ENCODE measurements at regions not wholly inside any gene's neighbourhood (a gene's known extent, or its start where the extent isn't known, plus 50 kb on each side); places are given as distances from the start of the nearest gene placed in this dataset.

GRCh38 chrX:103158317-103158621 lies 56.6 kb upstream of the BEX4 start:
- no peak for TF ChIP-seq CTCF (IDR thresholded peaks at IDR 0.05)
- peaks cover 18% of the 10 kb centered on the region for H3K4me1 Mint-ChIP-seq
- H3K27me3 Mint-ChIP-seq (ENCODE audit: low read depth, poor library complexity): no peaks in the 10 kb centered on the region
- H3K4me3 Mint-ChIP-seq: no peak overlapping the region
- no peak overlapping the region for H3K27ac Mint-ChIP-seq
- H3K9me3 Mint-ChIP-seq: peaks cover 24% of the 10 kb centered on the region
- H3K36me3 Mint-ChIP-seq (ENCODE audit: low read depth): no peaks in the 10 kb centered on the region
- no peak for DNase-seq

GRCh38 chrX:103157496-103158316 lies 57.2 kb upstream of the BEX4 start:
- H3K27ac Mint-ChIP-seq: no peak overlapping the region
- H3K4me1 Mint-ChIP-seq: peaks cover 18% of the 10 kb centered on the region
- H3K4me3 Mint-ChIP-seq: no peak overlapping the region
- H3K27me3 Mint-ChIP-seq (ENCODE audit: low read depth, poor library complexity): no peaks in the 10 kb centered on the region
- H3K9me3 Mint-ChIP-seq: peaks cover 24% of the 10 kb centered on the region
- H3K36me3 Mint-ChIP-seq (ENCODE audit: low read depth): no peaks in the 10 kb centered on the region
- peak; percentile 63 for TF ChIP-seq CTCF (IDR thresholded peaks at IDR 0.05)
- peak; percentile 21 for DNase-seq

- no peak for TF ChIP-seq CTCF (IDR thresholded peaks at IDR 0.05)
- H3K9me3 Mint-ChIP-seq: peaks cover 27% of the 10 kb centered on the region
- peaks cover 13% of the 10 kb centered on the region for H3K4me1 Mint-ChIP-seq
- H3K27ac Mint-ChIP-seq: no peak overlapping the region
- H3K4me3 Mint-ChIP-seq: no peak overlapping the region
- no peak for DNase-seq
- no peaks in the 10 kb centered on the region for H3K27me3 Mint-ChIP-seq (ENCODE audit: low read depth, poor library complexity)
- no peaks in the 10 kb centered on the region for H3K36me3 Mint-ChIP-seq (ENCODE audit: low read depth)
Measured at GRCh38 chrX:103155201-103155600, 59.7 kb upstream of the BEX4 start.

GRCh38 chrX:103153661-103154060 lies 60.7 kb upstream of the NXF3 start:
- Mint-ChIP-seq H3K27ac (no peak overlapping the region), H3K27me3 (ENCODE audit: low read depth, poor library complexity) (no peaks in the 10 kb centered on the region), H3K36me3 (ENCODE audit: low read depth) (no peaks in the 10 kb centered on the region), H3K4me1 (peaks cover 13% of the 10 kb centered on the region), H3K4me3 (no peak overlapping the region), H3K9me3 (peaks cover 27% of the 10 kb centered on the region)
- DNase-seq: no peak
- TF ChIP-seq CTCF (IDR thresholded peaks at IDR 0.05): no peak

GRCh38 chrX:103151799-103152198 lies 58.9 kb upstream of the NXF3 start:
- H3K27ac Mint-ChIP-seq: no peak overlapping the region

More at GRCh38 chrX:103151799-103152198, 58.9 kb upstream of the NXF3 start:
- no peak for DNase-seq
- H3K27me3 Mint-ChIP-seq (ENCODE audit: low read depth, poor library complexity): no peaks in the 10 kb centered on the region
- TF ChIP-seq CTCF (IDR thresholded peaks at IDR 0.05): no peak
- no peak overlapping the region for H3K4me3 Mint-ChIP-seq
- peaks cover 24% of the 10 kb centered on the region for H3K9me3 Mint-ChIP-seq
- peaks cover 6% of the 10 kb centered on the region for H3K4me1 Mint-ChIP-seq
- H3K36me3 Mint-ChIP-seq (ENCODE audit: low read depth): no peaks in the 10 kb centered on the region
